GM12892 (cell line): ENCODE measurements at regions not wholly inside any gene's neighbourhood (a gene's known extent, or its start where the extent isn't known, plus 50 kb on each side); places are given as distances from the start of the nearest gene placed in this dataset.

Source experiments
- DNase-seq: peaks from one replicate; pipeline ENCODE4 v3.0.0; 2011; ENCODE audit not compliant: insufficient read length
- FAIRE-seq: peaks from 2 replicates; lab custom pipeline; 2011; peaks lifted over from hg19 to GRCh38; lab: Jason Lieb, UNC
- POLR2A ChIP-seq: IDR thresholded peaks from 2 replicates; pipeline ENCODE4 v1.6.1; 2011; ENCODE audit warnings: low read depth, low read length, control low read depth
- POLR2AphosphoS5 ChIP-seq: IDR thresholded peaks from 2 replicates; pipeline ENCODE4 v1.6.1; 2011; ENCODE audit warnings: low read depth, low read length, control low read depth
- TAF1 ChIP-seq: IDR thresholded peaks from 2 replicates; pipeline ENCODE4 v1.6.1; 2011; ENCODE audit warnings: low read depth, mild to moderate bottlenecking, control low read depth, low read length, borderline replicate concordance

DNA sequence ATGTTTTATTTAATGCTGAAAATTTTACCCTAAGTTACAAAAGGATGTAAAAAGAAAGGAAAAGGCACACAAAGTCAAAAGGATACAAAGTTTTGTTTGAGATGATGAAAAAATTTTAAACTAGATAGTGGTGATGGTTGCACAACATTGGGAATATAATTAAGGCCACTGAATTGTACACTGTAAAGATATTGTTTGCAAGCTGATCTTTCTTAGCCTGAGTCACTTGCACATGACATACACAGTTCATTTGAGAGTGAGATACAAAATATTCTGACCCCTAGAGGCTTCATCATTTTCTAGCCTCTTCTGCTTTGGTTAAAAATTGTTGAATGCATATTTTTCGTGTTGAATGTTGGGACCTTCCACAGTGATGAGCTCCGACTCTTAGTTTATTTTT, 462.6 kb downstream of the HDGFL1 start:
- DNase-seq (no peak), FAIRE-seq (no peak)
- no peak for TF ChIP-seq POLR2AphosphoS5
- no peak for TF ChIP-seq POLR2A
- TF ChIP-seq TAF1 = no peak

DNA sequence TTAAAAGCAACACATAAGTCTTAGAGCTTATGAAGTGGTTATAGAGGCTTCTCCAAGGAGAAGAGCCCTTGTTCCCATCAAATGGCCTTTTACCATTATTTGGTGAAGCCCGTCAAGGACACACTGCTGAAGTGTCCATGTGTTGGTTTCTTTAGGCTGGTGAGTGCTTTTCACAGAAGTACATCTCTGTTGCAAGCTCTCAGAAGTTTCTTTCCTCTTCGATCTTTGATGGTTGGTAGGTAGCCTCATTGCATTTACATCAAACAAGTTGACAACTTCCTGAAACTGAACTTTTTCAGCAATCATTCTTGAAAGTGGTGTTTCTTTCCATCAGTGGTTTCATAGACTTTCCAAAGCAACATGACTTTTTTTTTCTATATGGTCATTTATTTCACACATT, 465.6 kb downstream of the HDGFL1 start:
- FAIRE-seq (no peak), DNase-seq (no peak)
- TF ChIP-seq TAF1 (no peak), POLR2AphosphoS5 (no peak), POLR2A (no peak)

DNA sequence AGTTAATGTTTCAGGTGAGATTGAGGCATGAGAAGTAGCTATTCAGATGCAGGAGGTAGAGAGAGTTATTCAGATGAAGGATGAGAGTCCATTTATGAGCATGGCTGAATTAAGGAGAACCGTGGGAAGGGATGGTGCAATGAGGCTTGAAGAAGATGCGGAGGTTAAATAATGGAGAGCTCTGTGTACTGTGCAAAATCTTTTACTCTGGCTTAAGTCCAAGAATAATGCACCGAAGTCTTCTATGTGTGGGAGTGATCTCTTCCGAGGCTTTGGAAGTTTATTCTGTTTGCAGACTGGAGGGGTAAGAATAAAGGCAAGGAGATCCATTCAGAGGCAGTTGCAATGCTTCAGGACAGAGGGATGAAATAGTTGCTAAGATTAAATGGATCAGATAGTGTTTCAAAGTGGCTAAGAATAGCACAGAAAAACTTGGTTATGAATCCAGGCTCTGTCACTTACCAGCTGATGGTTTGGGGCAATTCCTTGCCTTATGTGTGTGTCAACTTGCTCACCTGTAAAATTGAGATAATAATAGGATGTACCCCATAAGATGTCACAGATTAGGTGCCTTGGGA, 467.1 kb downstream of the HDGFL1 start:
- no peak for TF ChIP-seq TAF1
- no peak for TF ChIP-seq POLR2AphosphoS5
- DNase-seq (no peak), FAIRE-seq (no peak)

DNA sequence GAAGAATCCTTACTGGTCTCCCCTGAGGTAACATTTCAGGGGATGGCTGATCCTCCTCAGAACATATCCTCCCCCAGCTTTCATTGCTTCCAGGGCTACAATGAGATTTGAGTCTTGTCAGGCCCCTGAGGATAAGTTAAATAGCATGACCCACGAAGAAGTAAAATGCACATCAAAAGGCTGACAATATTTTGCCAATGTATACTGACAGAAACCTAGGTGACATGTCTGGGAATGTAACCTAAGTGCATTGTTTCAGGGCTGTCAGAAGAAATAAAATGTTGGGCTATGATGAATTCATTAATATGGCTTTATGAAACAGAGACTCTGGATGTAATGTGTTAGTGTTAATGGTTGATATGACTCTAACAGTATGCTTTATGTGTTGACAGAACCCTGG, 471.5 kb downstream of the HDGFL1 start:
- no peak for TF ChIP-seq TAF1
- no peak for TF ChIP-seq POLR2AphosphoS5
- no peak for TF ChIP-seq POLR2A
- FAIRE-seq (no peak), DNase-seq (no peak)

DNA sequence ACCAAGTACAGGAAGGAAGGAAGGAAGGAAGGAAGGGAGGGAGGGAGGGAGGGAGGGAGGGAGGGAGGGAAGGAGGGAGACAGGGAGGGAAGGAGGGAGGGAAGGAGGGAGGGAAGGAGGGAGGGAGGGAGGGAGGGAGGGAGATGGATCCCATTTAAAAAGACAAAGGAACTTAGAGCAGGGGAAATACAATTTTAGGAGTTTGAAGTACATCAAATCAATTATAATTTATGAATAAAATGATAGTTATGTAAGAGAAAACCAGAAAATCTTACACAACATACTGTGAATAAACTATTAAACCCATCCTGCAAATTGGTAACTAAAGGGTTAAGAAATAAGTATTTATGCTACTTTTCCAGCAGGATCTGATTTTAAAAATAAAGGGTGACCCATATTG, 475.9 kb downstream of the HDGFL1 start:
- no peak for TF ChIP-seq POLR2AphosphoS5
- no peak for TF ChIP-seq TAF1
- TF ChIP-seq POLR2A = no peak
- DNase-seq (no peak), FAIRE-seq (no peak)

DNA sequence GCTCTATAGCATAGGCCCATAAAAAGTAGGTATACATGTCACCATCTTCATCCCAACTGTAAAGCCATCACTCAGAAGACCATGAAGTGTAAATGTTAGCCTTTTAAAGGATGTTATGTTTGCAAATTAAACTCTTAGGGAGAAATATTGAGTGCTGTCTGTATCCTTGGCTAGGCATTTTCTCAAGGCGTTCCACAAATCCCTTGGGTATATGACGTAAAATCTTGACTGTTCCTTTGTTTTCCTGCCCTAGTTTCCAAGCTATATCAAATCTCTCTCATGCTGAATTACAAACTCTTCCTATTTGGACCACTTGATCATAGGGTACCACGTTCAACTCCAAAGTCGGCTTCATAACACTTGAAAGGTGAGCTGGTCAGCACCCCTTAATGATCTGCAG, 486.2 kb downstream of the HDGFL1 start:
- TF ChIP-seq TAF1 (no peak), POLR2A (no peak), POLR2AphosphoS5 (no peak)
- DNase-seq = no peak
- no peak for FAIRE-seq

DNA sequence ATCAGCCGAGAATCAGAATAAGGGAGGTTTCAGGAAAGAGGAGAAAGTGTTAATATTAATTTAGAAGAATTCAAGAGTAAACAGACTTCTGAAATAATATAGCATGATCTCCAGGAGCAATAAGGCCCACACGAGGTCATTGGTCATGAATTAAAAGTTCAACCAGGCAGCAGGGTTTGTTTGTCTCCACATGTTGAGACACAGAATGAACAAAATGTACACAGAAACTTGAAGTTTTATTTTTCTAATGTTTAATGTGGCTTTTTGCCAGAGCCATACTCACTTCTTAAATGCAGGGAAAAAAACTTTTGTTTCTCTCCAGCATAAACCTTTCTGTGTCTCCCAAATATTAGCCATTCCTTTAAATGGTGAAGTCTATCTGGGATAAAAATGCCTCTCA, 504.5 kb downstream of the HDGFL1 start:
- DNase-seq = no peak
- no peak for TF ChIP-seq POLR2A
- TF ChIP-seq TAF1 = no peak
- no peak for TF ChIP-seq POLR2AphosphoS5
- FAIRE-seq = no peak

DNA sequence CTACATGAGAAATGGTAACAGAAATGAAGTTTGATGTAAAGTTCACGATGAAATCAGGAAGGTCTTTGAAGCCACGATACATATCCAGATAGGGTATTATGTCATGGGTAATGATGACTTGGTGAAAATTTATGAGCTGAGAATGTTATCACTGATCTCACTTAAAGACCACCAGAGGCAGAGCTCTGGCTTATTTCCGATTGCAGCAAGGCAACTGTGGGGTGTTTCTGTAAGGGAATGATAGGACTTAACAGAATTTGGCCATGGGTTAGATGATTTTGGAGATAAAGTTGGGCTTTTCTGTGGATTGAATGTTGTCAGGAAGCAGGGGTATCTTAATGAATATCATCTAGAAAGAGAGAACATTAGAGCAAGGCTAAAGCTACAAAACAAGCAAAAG, 508.4 kb downstream of the HDGFL1 start:
- no peak for FAIRE-seq
- TF ChIP-seq POLR2A (no peak), TAF1 (no peak), POLR2AphosphoS5 (no peak)
- no peak for DNase-seq

GRCh38 chr6:23081701-23082100, 512.3 kb downstream of the HDGFL1 start:
- no peak for TF ChIP-seq TAF1
- no peak for TF ChIP-seq POLR2AphosphoS5
- TF ChIP-seq POLR2A = no peak
- no peak for FAIRE-seq

DNA sequence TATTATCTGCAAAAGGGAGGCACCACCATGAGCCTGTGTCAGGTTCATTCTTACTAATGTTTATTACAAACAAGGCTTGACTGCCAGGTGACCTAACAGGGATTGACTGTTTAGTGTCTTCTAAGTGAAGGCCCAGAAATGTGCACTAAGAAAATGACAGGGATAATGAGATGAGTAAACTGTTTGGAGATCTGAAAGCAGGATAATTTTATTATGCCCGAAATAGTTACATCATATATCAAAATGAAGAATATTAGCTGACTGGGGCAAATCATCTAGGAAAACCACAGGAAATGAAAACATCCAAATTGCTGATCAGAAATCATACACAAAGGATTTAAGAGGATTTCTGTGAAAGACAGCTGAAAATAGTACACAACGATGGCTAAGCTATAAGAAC, 516.7 kb downstream of the HDGFL1 start:
- TF ChIP-seq TAF1 = no peak
- no peak for TF ChIP-seq POLR2AphosphoS5
- no peak for TF ChIP-seq POLR2A
- FAIRE-seq = no peak
- no peak for DNase-seq

More at GRCh38 chr6:23081701-23082100, 512.3 kb downstream of the HDGFL1 start:
- DNase-seq = no peak

DNA sequence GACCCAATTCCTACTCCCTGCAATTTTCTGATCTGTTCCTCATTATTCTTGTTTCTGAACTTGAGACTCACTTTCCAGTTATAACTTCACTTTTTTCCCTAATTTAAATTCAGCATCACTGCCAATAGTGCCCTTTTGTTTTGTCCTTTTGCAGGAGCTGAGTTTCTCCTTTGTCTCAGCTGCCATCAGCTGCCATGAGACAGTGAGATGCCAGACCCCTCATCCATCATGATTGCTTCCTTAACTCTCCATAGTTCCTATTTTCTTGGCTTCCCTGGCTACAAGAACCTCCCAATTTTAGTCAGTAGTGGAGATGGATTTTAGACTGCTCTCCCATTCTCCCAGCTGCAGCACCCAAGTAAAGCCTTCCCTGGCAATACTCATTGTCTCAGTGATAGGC, 518.1 kb downstream of the HDGFL1 start:
- no peak for TF ChIP-seq TAF1
- TF ChIP-seq POLR2AphosphoS5 = no peak
- no peak for TF ChIP-seq POLR2A
- DNase-seq (no peak), FAIRE-seq (no peak)

DNA sequence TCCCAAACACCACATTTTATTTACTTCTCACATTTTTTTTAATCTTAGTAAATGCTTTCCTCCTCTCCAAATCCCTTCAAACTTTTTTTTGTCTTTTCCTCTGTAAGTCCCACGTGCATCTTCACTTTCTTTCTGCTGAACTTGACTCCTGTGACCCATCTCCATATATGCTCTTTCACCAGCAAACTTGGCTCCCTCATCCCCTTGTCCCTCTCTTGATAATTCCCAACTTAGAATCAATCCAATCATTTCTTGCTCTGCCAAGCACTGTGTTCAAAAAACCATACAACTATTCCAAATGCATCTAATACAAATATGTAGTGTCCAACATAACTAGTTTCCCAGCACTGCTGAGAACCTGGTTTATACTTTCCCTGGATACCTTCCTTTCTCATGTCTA, 519.4 kb downstream of the HDGFL1 start:
- TF ChIP-seq POLR2A = no peak
- no peak for TF ChIP-seq TAF1
- no peak for TF ChIP-seq POLR2AphosphoS5
- FAIRE-seq (no peak), DNase-seq (no peak)

GRCh38 chr6:23089981-23090380, 520.6 kb downstream of the HDGFL1 start:
- DNase-seq (no peak), FAIRE-seq (no peak)
- TF ChIP-seq TAF1 (no peak), POLR2A (no peak), POLR2AphosphoS5 (no peak)

GRCh38 chr6:23091795-23092194, 522.4 kb downstream of the HDGFL1 start:
- no peak for DNase-seq
- TF ChIP-seq POLR2AphosphoS5 (no peak), TAF1 (no peak), POLR2A (no peak)
- FAIRE-seq = no peak
